HG03196 (cell line): ENCODE measurements at regions not wholly inside any gene's neighbourhood (a gene's known extent, or its start where the extent isn't known, plus 50 kb on each side); places are given as distances from the start of the nearest gene placed in this dataset.
A peak's percentile ranks its signal among the peaks of the same experiment; 100 is the strongest.

Experiments
- ATAC-seq: cut with Tn5 transposase; IDR thresholded peaks from one replicate; pipeline ENCODE4 v1.9.1; 2021; ENCODE audit not compliant: unreplicated experiment

- ATAC-seq = no peak
Observed at GRCh38 chr2:41707790-41708451, 339.9 kb upstream of the PKDCC start.

- no peak for ATAC-seq
Observed at GRCh38 chr2:41709702-41710599, 337.9 kb upstream of the PKDCC start.

GRCh38 chr2:41710944-41711343 lies 336.9 kb upstream of the PKDCC start:
- no peak for ATAC-seq

- no peak for ATAC-seq
Observed at GRCh38 chr2:41711736-41712135, 336.1 kb upstream of the PKDCC start.

GRCh38 chr2:41716497-41716896 lies 331.3 kb upstream of the PKDCC start:
- no peak for ATAC-seq

- ATAC-seq = peak; percentile 34
Observed at GRCh38 chr2:41717839-41718238, 330.0 kb upstream of the PKDCC start.

GRCh38 chr2:41718705-41719104 lies 329.1 kb upstream of the PKDCC start:
- no peak for ATAC-seq

GRCh38 chr2:41719756-41720155 lies 328.1 kb upstream of the PKDCC start:
- ATAC-seq = no peak

GRCh38 chr2:41720331-41721251 lies 327.2 kb upstream of the PKDCC start:
- ATAC-seq = peak; percentile 51

- ATAC-seq = no peak
Observed at GRCh38 chr2:41722668-41723369, 325.0 kb upstream of the PKDCC start.

- ATAC-seq = no peak
Observed at GRCh38 chr2:41723526-41723925, 324.3 kb upstream of the PKDCC start.

- no peak for ATAC-seq
Observed at GRCh38 chr2:41724465-41724864, 323.4 kb upstream of the PKDCC start.

- no peak for ATAC-seq
Observed at GRCh38 chr2:41725901-41726300, 321.9 kb upstream of the PKDCC start.

- ATAC-seq = no peak
Observed at GRCh38 chr2:41726364-41726763, 321.5 kb upstream of the PKDCC start.

- no peak for ATAC-seq
Observed at GRCh38 chr2:41727152-41727551, 320.7 kb upstream of the PKDCC start.

- ATAC-seq = no peak
Observed at GRCh38 chr2:41727711-41728110, 320.1 kb upstream of the PKDCC start.

- no peak for ATAC-seq
Observed at GRCh38 chr2:41728788-41729338, 319.0 kb upstream of the PKDCC start.

GRCh38 chr2:41729800-41730364 lies 317.9 kb upstream of the PKDCC start:
- no peak for ATAC-seq

- ATAC-seq = no peak
Observed at GRCh38 chr2:41735006-41735405, 312.8 kb upstream of the PKDCC start.

GRCh38 chr2:41735476-41735875 lies 312.3 kb upstream of the PKDCC start:
- no peak for ATAC-seq
